GM21717 (cell line): ENCODE measurements at regions not wholly inside any gene's neighbourhood (a gene's known extent, or its start where the extent isn't known, plus 50 kb on each side); places are given as distances from the start of the nearest gene placed in this dataset.
"Not testable (repeated sequence)": the region's sequence is repeated elsewhere in the genome, so short reads cannot be mapped to it uniquely, and the experiment has no call there.

Source experiments
- ATAC-seq: cut with Tn5 transposase; IDR thresholded peaks from one replicate; pipeline ENCODE4 v1.9.1; 2021; ENCODE audit warnings: mild to moderate bottlenecking, moderate library complexity; ENCODE audit not compliant: unreplicated experiment

DNA sequence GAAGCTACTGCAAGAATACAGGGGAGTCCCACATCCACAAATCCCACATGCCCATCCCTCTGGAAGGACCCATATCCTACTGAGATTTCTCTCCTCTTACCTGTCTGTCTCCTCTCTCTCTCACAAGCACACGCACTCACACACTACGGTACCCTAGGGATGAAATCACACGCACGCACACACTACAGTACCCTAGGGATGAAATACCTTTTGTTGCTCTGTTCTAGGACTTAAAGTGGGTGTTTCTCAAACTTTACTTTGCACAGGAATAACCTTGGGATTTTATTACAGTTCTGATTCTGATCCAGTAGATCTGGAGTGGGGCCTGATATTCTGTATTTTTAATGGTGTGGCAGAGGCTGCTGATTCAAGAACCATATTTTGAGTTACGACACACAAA, 622.2 kb upstream of the ZNF385D start:
- no peak for ATAC-seq

DNA sequence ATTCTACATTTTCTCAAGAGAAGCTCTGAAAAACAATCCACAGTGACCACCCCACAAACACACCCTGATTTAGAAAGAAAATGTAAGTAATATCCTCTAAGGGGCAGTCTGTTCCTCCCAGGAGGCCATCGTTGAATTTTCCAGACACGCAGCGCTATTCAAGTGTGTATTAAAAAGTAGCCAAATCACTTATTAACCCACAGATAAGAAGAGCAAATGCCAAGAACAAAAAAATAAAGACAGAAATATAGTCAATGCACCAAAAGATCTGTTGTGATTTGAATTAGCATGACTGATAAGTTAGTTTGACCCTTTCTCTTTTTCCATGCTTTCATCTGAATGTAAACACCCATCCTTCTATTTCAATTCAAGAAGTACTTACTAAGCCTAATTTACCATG, 622.8 kb upstream of the ZNF385D start:
- no peak for ATAC-seq

DNA sequence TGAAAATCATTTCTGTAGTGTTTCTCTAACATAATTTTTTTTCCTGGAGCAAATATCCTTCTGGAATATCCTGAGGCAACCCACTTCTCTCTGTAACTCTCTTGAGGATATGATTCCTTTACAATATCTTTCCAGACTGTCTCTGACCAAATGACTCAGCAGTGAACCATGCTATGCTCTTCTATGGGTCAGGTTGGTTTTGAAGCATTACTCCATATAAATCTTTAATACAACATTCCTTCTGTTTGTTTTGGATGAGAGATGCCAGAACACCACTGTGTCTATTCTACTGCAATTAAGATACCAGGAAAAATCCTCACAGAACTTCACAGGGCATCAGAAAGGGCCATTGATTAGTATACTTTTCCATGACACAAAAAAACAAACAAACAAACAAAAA, 626.4 kb upstream of the ZNF385D start:
- ATAC-seq = no peak

DNA sequence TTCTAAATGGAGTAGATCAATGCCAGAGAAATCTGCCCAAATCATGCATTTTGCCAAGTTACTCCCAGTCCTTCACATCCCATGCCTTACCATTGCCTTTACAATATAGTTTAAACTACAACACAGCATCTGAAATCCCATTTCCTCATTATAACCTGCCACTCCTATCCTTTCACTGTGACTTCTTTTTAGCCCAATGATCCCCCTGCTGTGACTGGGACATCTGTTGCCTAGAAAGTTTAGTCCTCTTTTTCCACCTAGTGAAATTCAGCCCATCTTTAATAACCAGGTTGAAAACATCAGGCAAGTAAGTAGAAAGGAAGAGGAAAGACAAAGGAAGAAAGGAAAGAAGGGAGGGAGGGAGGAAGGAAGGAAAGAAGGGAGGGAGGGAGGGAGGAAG, 627.9 kb upstream of the ZNF385D start:
- ATAC-seq = no peak

DNA sequence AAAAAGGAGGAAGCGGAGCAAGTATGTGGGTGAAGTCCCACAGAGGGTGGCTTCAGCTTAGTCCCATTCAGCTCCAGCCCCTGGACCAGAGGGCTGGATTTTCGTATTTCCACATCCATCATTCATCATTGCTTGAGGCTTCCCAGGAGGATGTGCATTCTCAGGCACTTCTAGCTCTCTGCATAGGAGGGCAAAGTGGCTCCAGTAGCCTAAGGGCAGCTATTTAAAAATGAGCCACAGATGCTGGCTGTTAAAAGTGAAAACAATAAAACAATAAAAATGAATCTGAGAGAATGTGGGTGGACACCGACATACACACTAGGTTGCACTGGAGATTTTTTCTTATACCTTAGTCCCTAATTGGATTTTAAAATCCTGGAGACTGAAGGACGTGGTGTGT, 629.2 kb upstream of the ZNF385D start:
- no peak for ATAC-seq

DNA sequence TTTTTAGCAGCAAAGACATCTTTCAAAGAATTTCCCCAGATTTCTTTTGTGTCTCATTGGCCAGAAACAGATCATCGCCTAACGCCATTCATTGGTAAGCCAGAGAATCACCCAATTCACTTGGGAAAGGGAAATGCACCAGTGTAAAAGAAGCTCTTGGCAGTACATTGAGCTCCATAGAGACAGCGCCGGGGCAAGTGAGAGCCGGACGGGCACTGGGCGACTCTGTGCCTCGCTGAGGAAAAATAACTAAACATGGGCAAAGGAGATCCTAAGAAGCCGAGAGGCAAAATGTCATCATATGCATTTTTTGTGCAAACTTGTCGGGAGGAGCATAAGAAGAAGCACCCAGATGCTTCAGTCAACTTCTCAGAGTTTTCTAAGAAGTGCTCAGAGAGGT, 630.6 kb upstream of the ZNF385D start:
- not testable (repeated sequence) for ATAC-seq

DNA sequence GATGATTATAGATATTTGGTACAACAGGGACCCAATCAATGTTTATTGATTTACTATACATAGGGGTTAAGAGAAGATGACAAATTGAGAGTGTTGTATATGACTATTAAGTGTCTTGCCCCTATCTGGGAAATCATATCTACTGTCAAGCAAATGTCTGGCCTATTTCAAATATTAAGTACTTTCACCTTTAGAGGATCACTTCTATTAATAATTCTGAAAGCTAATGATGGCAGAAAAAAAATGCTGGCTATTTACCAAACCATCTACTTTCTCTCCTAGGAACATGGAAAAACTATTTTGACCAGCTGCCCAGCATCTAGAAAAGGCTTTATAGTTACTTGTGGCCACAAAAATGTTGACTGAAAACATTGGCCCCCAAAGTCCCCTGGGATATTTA, 632.3 kb upstream of the ZNF385D start:
- ATAC-seq = no peak

GRCh38 chr3:22386107-22386506, 635.1 kb upstream of the ZNF385D start:
- ATAC-seq = no peak

- ATAC-seq = no peak
Measured at GRCh38 chr3:22392286-22392685, 641.3 kb upstream of the ZNF385D start.

- ATAC-seq = no peak
Measured at GRCh38 chr3:22392859-22393258, 641.8 kb upstream of the ZNF385D start.

DNA sequence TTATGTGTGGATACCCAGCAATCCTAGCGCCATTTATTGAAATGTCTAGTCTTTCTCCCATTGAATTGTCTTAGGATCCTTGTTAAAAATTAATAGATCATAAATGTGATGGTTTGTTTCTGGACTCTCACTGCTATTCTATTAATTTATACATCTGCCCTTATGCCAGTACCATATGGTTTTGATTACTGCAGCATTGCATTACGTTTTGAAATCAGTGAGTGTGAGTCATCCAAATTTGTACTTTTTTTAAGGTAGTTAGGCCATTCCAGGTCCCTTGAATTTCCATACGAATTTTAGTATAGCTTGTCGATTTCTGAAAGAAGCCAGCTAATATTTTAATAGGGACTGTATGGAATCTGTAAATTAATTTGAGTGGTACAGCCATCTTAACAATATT, 648.6 kb upstream of the ZNF385D start:
- ATAC-seq = no peak

- no peak for ATAC-seq
Measured at GRCh38 chr3:22401499-22401898, 650.5 kb upstream of the ZNF385D start.

- ATAC-seq = no peak
Measured at GRCh38 chr3:22414239-22414638, 663.2 kb upstream of the ZNF385D start.

- ATAC-seq = not testable (repeated sequence)
Measured at GRCh38 chr3:22416838-22417446, 665.9 kb upstream of the ZNF385D start.

DNA sequence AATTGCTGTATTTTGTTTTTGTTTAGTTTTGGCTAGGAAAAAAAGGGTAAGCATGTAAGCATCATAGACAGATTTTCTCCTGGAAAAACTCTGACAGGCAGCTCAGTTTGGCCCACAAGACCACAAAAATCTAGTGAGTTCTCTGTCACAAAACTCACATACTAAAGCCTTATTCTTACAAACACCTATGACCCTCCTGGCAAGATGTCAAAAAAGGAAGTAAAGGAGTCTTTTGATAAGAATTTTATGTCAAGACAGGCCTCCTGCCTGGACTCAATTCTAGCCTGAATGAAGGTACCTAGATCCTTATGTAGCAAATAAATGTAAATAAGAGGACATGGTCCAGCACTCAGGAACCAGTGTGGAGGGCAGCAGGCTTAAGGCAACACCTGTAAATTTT, 668.3 kb upstream of the ZNF385D start:
- ATAC-seq = no peak

- ATAC-seq = no peak
Measured at GRCh38 chr3:22421589-22421988, 670.6 kb upstream of the ZNF385D start.

DNA sequence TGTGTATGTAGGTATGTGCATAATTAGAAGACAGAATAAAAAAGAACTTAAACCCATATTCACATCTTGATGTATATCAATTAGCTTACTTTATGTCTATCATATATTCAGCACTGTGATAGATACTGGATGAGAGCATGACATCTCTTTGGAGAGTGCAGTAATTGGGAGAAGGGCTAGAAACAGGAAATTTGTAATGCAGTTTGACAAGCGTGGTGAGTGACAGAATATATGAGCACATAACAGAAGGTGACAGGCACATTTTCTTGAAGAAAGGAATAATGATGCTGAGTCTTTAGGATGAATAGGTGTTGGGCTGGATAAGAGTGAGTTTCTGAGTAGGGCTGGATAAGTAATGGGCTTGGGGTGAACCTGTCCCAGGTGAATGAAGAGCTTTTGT, 680.3 kb upstream of the ZNF385D start:
- ATAC-seq = no peak

DNA sequence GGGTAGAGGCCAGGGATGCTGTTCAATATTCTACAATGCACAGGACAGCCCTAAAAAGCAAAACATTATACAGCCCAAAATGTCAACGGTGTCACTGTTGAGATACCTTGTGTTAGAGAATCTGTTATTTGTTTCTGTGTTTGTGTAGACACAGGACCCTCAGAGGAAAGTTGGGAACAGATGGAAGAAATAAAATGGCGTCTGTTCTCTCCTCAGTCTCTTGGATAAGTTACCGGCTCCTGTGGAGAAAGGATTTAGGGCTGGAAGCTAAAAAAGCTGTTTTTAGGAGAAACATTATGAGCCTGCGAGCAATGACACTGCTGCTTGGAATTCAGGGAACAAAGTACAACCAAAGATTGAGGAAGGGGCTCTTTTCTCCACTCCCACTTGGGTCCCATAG, 688.6 kb upstream of the ZNF385D start:
- no peak for ATAC-seq

GRCh38 chr3:22441711-22442110, 690.7 kb upstream of the ZNF385D start:
- ATAC-seq = no peak

- ATAC-seq = no peak
Measured at GRCh38 chr3:22443571-22444233, 692.7 kb upstream of the ZNF385D start.

DNA sequence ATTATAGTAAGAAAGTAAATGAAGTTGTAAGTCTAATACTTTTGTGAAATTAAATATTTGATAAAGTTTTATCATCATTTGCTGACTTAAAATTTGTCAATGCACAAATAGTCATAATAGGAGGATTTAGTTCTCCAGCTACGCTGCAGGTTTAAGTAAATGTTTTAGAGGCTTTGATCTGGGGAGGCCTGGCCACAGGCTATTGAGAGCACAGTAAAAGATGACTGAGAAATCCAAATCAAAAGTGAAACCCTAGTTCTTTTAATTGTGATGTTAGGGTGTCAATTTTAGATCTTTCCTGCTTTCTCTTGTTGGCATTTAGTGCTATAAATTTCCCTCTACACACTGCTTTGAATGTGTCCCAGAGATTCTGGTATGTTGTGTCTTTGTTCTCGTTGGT, 694.3 kb upstream of the ZNF385D start:
- ATAC-seq = not testable (repeated sequence)

DNA sequence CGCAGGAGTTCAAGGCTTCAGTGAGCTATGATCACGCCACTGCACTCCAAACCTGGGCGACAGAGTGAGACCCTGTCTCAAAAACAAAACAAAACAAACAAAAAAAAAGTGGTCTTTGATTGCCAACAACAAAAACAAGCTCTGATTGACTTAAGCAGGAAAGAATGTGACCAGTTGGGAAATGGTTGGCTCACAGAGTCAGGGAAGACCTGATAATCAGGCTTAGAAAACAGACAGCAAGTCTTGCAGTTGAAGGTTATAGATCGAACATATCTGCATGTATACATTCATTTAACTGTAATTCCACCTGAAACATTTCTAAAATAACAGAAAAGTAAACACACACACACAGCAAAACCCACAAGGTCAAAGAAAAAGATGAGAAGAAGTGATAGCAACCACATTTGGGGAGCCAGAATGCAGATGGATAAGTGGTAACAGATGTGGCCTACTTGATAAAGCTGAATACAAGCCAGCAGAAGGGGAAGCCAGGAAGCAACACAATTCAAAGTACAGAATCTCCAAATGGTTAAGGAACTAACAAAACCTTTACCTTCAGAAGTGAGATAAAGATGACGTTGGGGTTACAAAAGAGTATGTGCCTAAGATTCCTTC, 699.9 kb upstream of the ZNF385D start:
- ATAC-seq = no peak

DNA sequence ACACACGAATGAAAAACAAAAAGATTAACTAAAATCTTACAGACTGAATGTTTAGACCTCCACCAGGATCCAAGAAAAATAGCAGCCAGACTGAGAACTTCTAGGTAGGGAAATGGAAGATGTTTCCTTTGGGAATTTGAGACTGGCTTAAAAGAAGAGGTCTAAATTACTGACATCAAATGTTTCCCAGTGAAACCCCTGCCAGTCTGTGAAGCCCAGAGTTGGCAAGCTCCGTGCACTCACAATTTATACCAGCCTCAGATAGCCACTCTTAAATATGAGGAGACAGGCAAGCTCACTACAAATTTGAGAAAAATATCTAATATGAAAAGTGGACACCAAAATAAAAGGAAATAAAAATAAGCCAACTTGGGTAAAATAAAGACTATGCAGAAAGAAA, 700.5 kb upstream of the ZNF385D start:
- no peak for ATAC-seq
